SK-N-DZ (cell line): ENCODE measurements at regions not wholly inside any gene's neighbourhood (a gene's known extent, or its start where the extent isn't known, plus 50 kb on each side); places are given as distances from the start of the nearest gene placed in this dataset.

Source experiments
- DNase-seq: peaks from one replicate; pipeline ENCODE4 v3.0.0-alpha.2; 2015; ENCODE audit warnings: low spot score

GRCh38 chr17:27241346-27241946 is 52.5 kb upstream of the WSB1 start:
- DNase-seq, result no peak

- no peak for DNase-seq
Measured at GRCh38 chr17:27242951-27243350, 51.0 kb upstream of the WSB1 start.

- DNase-seq, result no peak
Measured at GRCh38 chr17:27244011-27244410, 49.9 kb upstream of the WSB1 start.
